ENCODE measurements at regions not wholly inside any gene's neighbourhood (a gene's known extent, or its start where the extent isn't known, plus 50 kb on each side); places are given as distances from the start of the nearest gene placed in this dataset.
"Not testable (repeated sequence)": the region's sequence is repeated elsewhere in the genome, so short reads cannot be mapped to it uniquely, and the experiment has no call there.

- Mint-ChIP-seq H3K27me3 (no peaks in the 10 kb centered on the region), H3K36me3 (no peaks in the 10 kb centered on the region), H3K9me3 (peaks cover 0 to 12% (median 8%) of the 10 kb centered on the region in 5 donors), H3K4me3 (no peak overlapping the region), H3K27ac (no peak overlapping the region), H3K4me1 (no peaks in the 10 kb centered on the region)
- no peak overlapping the region for H3K4me3 ChIP-seq (ENCODE audit: low read length)
- POLR2A ChIA-PET = no interaction called here
- H3K27ac ChIP-seq (ENCODE audit: low read depth, low read length) = no peak overlapping the region
- CTCF ChIA-PET = no interaction called here
- H3K4me1 ChIP-seq (ENCODE audit: insufficient read depth, low read length) = no peaks in the 10 kb centered on the region
- H3K27me3 ChIP-seq (ENCODE audit: insufficient read depth, low read length, poor library complexity, severe bottlenecking) = no peaks in the 10 kb centered on the region
- DNase-seq = no peak
- H3K9me3 ChIP-seq (ENCODE audit: low read length) = no peaks in the 10 kb centered on the region
- no peaks in the 10 kb centered on the region for H3K36me3 ChIP-seq (ENCODE audit: insufficient read depth, low read length)
Observed at GRCh38 chr2:142734231-142734630, 143.2 kb upstream of the KYNU start.

GRCh38 chr2:142729814-142730213 is 147.7 kb upstream of the KYNU start:
- DNase-seq, CTCF ChIA-PET, H3K27ac Mint-ChIP-seq: not testable (repeated sequence)

GRCh38 chr2:142727821-142728478 is 149.5 kb upstream of the KYNU start:
- H3K27me3 Mint-ChIP-seq; H3K4me3 Mint-ChIP-seq; DNase-seq; H3K27ac Mint-ChIP-seq; H3K4me3 ChIP-seq (ENCODE audit: low read length); H3K27ac ChIP-seq (ENCODE audit: low read depth, low read length); H3K4me1 ChIP-seq (ENCODE audit: insufficient read depth, low read length); POLR2A ChIA-PET; H3K36me3 Mint-ChIP-seq; H3K27me3 ChIP-seq (ENCODE audit: insufficient read depth, low read length, poor library complexity, severe bottlenecking); CTCF ChIA-PET; H3K4me1 Mint-ChIP-seq; H3K36me3 ChIP-seq (ENCODE audit: insufficient read depth, low read length); H3K9me3 ChIP-seq (ENCODE audit: low read length): not testable (repeated sequence)
- H3K9me3 Mint-ChIP-seq = peaks cover 0 to 15% (median 5%) of the 10 kb centered on the region in 5 donors

More at GRCh38 chr2:142729814-142730213, 147.7 kb upstream of the KYNU start:
- H3K9me3 ChIP-seq (ENCODE audit: low read length); H3K36me3 Mint-ChIP-seq; H3K4me1 Mint-ChIP-seq; H3K27me3 ChIP-seq (ENCODE audit: insufficient read depth, low read length, poor library complexity, severe bottlenecking); H3K36me3 ChIP-seq (ENCODE audit: insufficient read depth, low read length); H3K27ac ChIP-seq (ENCODE audit: low read depth, low read length); POLR2A ChIA-PET; H3K4me3 Mint-ChIP-seq; H3K4me3 ChIP-seq (ENCODE audit: low read length); H3K27me3 Mint-ChIP-seq; H3K4me1 ChIP-seq (ENCODE audit: insufficient read depth, low read length): not testable (repeated sequence)
- peaks cover 0 to 15% (median 5%) of the 10 kb centered on the region in 5 donors for H3K9me3 Mint-ChIP-seq

GRCh38 chr2:142725386-142725785 is 152.1 kb upstream of the KYNU start:
- H3K4me3 Mint-ChIP-seq = no peak overlapping the region
- Histone ChIP-seq H3K9me3 (ENCODE audit: low read length) (no peaks in the 10 kb centered on the region), H3K27ac (ENCODE audit: low read depth, low read length) (no peak overlapping the region), H3K4me1 (ENCODE audit: insufficient read depth, low read length) (no peaks in the 10 kb centered on the region), H3K36me3 (ENCODE audit: insufficient read depth, low read length) (no peaks in the 10 kb centered on the region), H3K4me3 (ENCODE audit: low read length) (no peak overlapping the region), H3K27me3 (ENCODE audit: insufficient read depth, low read length, poor library complexity, severe bottlenecking) (no peaks in the 10 kb centered on the region)
- CTCF ChIA-PET = no interaction called here
- POLR2A ChIA-PET = no interaction called here
- no peak overlapping the region for H3K27ac Mint-ChIP-seq
- H3K27me3 Mint-ChIP-seq = peaks cover 0 to 2% of the 10 kb centered on the region in 2 donors
- no peaks in the 10 kb centered on the region for H3K4me1 Mint-ChIP-seq
- DNase-seq = no peak
- no peaks in the 10 kb centered on the region for H3K36me3 Mint-ChIP-seq
- peaks cover 0 to 12% (median 4%) of the 10 kb centered on the region in 5 donors for H3K9me3 Mint-ChIP-seq

- Mint-ChIP-seq H3K27me3 (peaks cover 0 to 2% of the 10 kb centered on the region in 2 donors), H3K36me3 (no peaks in the 10 kb centered on the region), H3K27ac (no peak overlapping the region), H3K4me1 (no peaks in the 10 kb centered on the region), H3K9me3 (peaks cover 0 to 11% (median 3%) of the 10 kb centered on the region in 5 donors), H3K4me3 (no peak overlapping the region)
- no peak overlapping the region for H3K4me3 ChIP-seq (ENCODE audit: low read length)
- ChIA-PET POLR2A (no interaction called here), CTCF (no interaction called here)
- DNase-seq = no peak
- no peaks in the 10 kb centered on the region for H3K36me3 ChIP-seq (ENCODE audit: insufficient read depth, low read length)
- no peaks in the 10 kb centered on the region for H3K4me1 ChIP-seq (ENCODE audit: insufficient read depth, low read length)
- no peak overlapping the region for H3K27ac ChIP-seq (ENCODE audit: low read depth, low read length)
- H3K27me3 ChIP-seq (ENCODE audit: insufficient read depth, low read length, poor library complexity, severe bottlenecking) = no peaks in the 10 kb centered on the region
- H3K9me3 ChIP-seq (ENCODE audit: low read length) = no peaks in the 10 kb centered on the region
Observed at GRCh38 chr2:142724713-142725349, 152.6 kb upstream of the KYNU start.

- Histone ChIP-seq H3K36me3 (ENCODE audit: insufficient read depth, low read length) (no peaks in the 10 kb centered on the region), H3K27ac (ENCODE audit: low read depth, low read length) (no peak overlapping the region), H3K4me3 (ENCODE audit: low read length) (no peak overlapping the region), H3K9me3 (ENCODE audit: low read length) (no peaks in the 10 kb centered on the region), H3K27me3 (ENCODE audit: insufficient read depth, low read length, poor library complexity, severe bottlenecking) (no peaks in the 10 kb centered on the region), H3K4me1 (ENCODE audit: insufficient read depth, low read length) (no peaks in the 10 kb centered on the region)
- H3K36me3 Mint-ChIP-seq = no peaks in the 10 kb centered on the region
- H3K27ac Mint-ChIP-seq = no peak overlapping the region
- no peak for DNase-seq
- peaks cover 0 to 2% of the 10 kb centered on the region in 2 donors for H3K27me3 Mint-ChIP-seq
- H3K9me3 Mint-ChIP-seq = peaks cover 0 to 9% (median 3%) of the 10 kb centered on the region in 5 donors
- CTCF ChIA-PET = no interaction called here
- H3K4me3 Mint-ChIP-seq = no peak overlapping the region
- POLR2A ChIA-PET = no interaction called here
- H3K4me1 Mint-ChIP-seq = no peaks in the 10 kb centered on the region
Observed at GRCh38 chr2:142724186-142724585, 153.3 kb upstream of the KYNU start.

GRCh38 chr2:142723236-142723635 is 154.2 kb upstream of the KYNU start:
- no peak for DNase-seq
- Mint-ChIP-seq H3K4me1 (no peaks in the 10 kb centered on the region), H3K36me3 (no peaks in the 10 kb centered on the region), H3K27ac (no peak overlapping the region), H3K9me3 (peaks cover 0 to 5% (median 3%) of the 10 kb centered on the region in 5 donors), H3K27me3 (peaks cover 0 to 2% of the 10 kb centered on the region in 2 donors), H3K4me3 (no peak overlapping the region)
- Histone ChIP-seq H3K9me3 (ENCODE audit: low read length) (no peaks in the 10 kb centered on the region), H3K36me3 (ENCODE audit: insufficient read depth, low read length) (no peaks in the 10 kb centered on the region), H3K27ac (ENCODE audit: low read depth, low read length) (no peak overlapping the region), H3K4me1 (ENCODE audit: insufficient read depth, low read length) (no peaks in the 10 kb centered on the region), H3K27me3 (ENCODE audit: insufficient read depth, low read length, poor library complexity, severe bottlenecking) (no peaks in the 10 kb centered on the region), H3K4me3 (ENCODE audit: low read length) (no peak overlapping the region)
- ChIA-PET POLR2A (no interaction called here), CTCF (no interaction called here)

- Mint-ChIP-seq H3K4me3 (no peak overlapping the region), H3K4me1 (no peaks in the 10 kb centered on the region), H3K9me3 (peaks cover 0 to 4% (median 2%) of the 10 kb centered on the region in 5 donors), H3K27me3 (peaks cover 0 to 2% of the 10 kb centered on the region in 2 donors), H3K27ac (no peak overlapping the region), H3K36me3 (no peaks in the 10 kb centered on the region)
- Histone ChIP-seq H3K4me3 (ENCODE audit: low read length) (no peak overlapping the region), H3K27me3 (ENCODE audit: insufficient read depth, low read length, poor library complexity, severe bottlenecking) (no peaks in the 10 kb centered on the region), H3K4me1 (ENCODE audit: insufficient read depth, low read length) (no peaks in the 10 kb centered on the region), H3K27ac (ENCODE audit: low read depth, low read length) (no peak overlapping the region), H3K9me3 (ENCODE audit: low read length) (no peaks in the 10 kb centered on the region), H3K36me3 (ENCODE audit: insufficient read depth, low read length) (no peaks in the 10 kb centered on the region)
- CTCF ChIA-PET = no interaction called here
- DNase-seq = no peak
- POLR2A ChIA-PET = no interaction called here
Observed at GRCh38 chr2:142722569-142722968, 154.9 kb upstream of the KYNU start.

All from CD8-positive, alpha-beta memory T cell (primary cell).